ENCODE measurements at regions not wholly inside any gene's neighbourhood (a gene's known extent, or its start where the extent isn't known, plus 50 kb on each side); places are given as distances from the start of the nearest gene placed in this dataset.
A peak's percentile ranks its signal among the peaks of the same experiment; 100 is the strongest.

- no peak for DNase-seq
Measured at GRCh38 chr4:71938776-71939175, 93.0 kb upstream of the NPFFR2 start.

GRCh38 chr4:71941001-71941400 lies 90.8 kb upstream of the NPFFR2 start:
- DNase-seq: peak; percentile 6

GRCh38 chr4:71944956-71945355 lies 86.8 kb upstream of the NPFFR2 start:
- DNase-seq: no peak

GRCh38 chr4:71945791-71946190 lies 86.0 kb upstream of the NPFFR2 start:
- peak; percentile 1 for DNase-seq

- no peak for DNase-seq
Measured at GRCh38 chr4:71958978-71959377, 72.8 kb upstream of the NPFFR2 start.

GRCh38 chr4:71962622-71963264 lies 69.1 kb upstream of the NPFFR2 start:
- DNase-seq: no peak

- no peak for DNase-seq
Measured at GRCh38 chr4:71974681-71975080, 57.1 kb upstream of the NPFFR2 start.

- DNase-seq: no peak
Measured at GRCh38 chr4:71976523-71976922, 55.3 kb upstream of the NPFFR2 start.

- no peak for DNase-seq
Measured at GRCh38 chr4:71978210-71978835, 53.5 kb upstream of the NPFFR2 start.

- no peak for DNase-seq
Measured at GRCh38 chr4:71980976-71981375, 50.8 kb upstream of the NPFFR2 start.
